ENCODE measurements at regions not wholly inside any gene's neighbourhood (a gene's known extent, or its start where the extent isn't known, plus 50 kb on each side); places are given as distances from the start of the nearest gene placed in this dataset.

DNA sequence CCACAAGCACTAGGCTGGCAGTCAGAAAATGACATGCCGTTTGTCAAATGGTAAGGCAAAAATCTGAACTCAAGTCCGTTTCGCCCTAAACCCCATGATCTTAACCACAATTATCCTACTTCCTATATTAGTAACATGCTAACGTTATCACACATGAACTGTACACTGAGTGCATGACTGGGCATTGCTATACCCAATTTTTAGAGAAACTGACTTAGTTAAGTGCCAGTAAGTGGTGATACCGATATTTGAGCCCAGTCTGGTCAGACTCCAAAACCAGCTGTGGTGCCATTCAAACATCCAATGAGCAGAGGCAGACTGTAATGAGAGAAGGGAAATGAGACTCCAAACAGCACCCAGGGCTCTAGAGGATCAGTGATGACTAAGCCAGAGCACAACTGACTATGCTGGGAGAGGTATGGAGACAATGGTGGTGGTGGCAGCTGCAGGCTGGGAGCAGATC lies 311.7 kb upstream of the PKDCC start:
- no peak for DNase-seq

DNA sequence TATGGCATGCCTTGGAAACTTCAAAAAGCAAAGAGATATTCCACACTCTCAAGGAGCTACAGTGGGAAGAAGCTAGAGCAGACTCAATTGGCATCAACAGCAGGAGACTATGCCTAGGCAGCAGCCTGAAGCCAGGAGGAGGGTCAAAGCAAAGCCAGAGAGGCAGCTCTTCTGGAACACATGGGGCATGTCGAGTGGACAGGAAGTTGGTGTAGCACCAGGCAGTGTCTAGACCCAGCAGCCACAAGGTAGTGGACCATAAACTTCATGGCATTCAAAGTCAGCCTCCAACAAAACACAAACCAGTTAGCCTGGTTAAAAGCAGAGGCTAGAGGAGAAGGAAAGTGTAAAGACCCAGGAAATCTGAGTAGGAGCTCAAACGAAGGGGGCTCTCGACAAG lies 311.2 kb upstream of the PKDCC start:
- DNase-seq, result no peak

DNA sequence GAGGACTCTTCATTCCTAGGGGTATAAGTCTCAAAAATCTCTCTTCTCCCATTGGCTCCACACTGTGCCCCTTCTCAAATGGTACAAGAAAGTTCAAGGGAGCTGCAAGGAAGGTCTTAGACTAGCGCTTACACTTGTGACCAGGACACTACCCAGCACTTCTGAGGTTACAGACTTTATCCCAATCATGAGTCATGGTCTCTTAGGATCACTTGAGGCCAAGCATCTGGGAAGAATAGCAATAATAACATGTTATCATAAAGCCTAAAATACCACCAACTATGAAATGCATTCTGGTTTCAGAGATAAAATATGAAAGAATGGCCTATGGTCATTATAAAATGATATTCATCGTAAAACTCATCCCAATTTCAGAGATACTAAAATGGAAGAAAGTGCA lies 309.9 kb upstream of the PKDCC start:
- DNase-seq, result no peak

DNA sequence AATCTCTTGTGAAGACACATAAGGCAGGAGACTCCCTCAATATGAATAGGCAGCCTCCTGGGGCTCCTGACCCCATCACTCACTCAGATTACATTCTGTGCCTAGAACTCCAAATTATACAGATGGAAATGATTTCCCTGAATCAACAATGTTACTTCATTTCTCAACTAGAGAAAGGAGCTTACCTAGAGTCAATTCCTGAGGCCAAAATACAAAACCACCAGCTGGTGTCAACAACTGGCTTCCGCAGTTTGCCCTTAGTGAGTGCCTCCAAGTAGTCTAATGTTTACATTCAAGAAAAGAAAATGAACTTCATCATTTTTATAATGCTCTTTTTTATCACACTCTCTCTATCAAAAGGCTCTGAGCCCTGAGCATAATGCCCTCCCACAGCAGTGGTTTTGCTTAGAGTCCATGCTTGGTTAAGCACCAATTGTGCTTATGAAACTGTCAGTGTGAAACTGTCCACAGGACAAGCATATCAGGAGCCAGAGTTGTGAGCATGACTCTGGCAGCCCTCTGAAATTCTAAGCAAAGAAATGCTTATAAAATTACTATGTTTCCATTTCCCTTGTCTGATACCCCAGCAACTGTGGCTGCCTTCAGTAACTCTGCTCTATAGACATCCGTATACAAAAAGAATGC lies 305.7 kb upstream of the PKDCC start:
- no peak for DNase-seq

DNA sequence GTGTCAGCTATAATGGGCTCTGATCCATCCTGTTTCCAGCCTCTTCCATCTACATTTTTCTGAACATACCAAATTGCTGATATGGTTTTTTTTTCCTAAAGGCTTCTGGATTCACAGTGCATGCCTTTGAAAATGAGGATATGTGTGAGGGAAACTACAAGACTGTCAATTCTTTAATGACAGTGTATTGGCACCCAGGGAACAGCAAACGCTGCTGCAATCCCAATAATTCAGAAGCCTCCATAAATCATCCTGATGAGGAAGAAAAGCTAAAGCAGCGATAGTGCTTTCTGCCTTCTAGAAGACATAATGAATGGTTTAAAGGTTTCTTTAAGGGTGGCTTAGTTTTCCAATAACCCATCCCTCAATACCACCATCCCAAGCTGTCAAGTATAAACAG lies 304.5 kb upstream of the PKDCC start:
- no peak for DNase-seq

DNA sequence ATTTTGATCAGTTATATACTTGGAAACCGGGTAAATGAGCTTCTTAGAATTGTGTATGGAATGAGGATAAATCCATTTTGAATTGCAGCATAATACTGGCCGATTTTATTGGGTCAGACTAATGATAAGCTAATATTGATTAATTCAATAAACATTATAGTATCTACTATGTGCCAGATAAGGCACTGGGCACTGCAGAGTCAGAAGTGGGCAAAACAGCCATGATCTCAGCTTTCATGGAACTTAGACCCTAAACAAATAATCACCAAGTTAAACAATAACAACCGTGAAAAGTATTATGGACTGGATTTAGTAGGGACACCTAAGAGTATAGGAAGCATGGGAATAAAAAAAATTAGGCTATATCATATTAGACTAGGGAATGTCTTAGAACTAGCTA lies 297.0 kb upstream of the PKDCC start:
- no peak for DNase-seq

DNA sequence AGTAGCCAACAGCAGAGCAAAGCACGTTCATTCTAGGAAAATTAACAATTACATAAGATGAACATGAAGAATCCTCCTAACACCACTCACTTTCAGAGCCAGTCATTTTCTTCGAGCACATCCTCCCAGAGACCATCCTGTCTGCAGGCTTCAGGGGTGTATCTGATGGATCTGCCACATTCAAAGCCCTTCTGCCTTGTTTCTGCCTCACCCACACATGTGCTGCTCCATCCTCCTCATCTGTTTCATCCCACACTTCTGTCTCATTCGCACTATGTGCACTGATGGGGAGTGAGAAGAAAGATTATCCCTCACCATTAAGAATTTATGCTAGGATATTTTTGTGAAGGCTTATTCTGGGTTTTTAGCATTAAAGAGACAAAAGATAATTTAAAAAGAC lies 287.9 kb upstream of the PKDCC start:
- no peak for DNase-seq

DNA sequence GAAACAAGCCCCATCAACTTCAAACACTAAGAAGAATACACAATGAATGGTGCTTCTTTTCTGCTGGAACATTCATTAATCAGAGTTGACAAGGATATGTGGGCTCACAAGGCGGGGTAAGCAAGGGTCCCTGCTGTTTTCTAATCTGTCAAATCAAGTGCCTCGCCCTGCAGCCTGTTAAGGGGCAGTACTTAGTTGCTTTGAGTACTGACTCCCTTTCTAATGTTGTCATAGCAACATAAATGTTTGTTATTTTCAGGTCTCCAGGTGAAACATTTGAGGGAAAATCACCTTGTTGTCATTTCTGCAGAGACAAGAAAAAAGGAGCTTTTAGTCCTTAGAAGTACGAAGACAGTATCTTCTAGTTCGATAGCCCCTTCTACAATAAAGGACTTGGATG lies 284.7 kb upstream of the PKDCC start:
- DNase-seq, result no peak

DNA sequence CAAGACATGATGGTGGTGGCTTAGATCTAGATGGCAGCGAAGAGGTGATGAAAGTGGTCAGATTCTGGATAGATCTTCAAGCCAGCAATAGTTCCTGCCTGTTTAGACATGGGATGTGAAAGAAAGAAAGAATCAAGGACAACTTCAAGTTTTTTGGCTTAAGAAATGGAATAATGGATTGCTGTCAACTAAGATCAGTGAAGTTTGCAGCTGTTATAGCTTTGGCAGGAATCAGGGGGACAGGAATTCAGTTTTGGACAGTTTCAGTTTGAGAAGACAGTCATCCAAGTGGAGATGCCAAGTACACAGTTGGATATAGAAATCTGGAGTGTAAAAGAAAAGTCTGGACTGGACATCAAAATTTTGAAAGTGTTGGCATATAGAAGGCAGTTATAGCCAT lies 283.7 kb upstream of the PKDCC start:
- DNase-seq, result no peak

DNA sequence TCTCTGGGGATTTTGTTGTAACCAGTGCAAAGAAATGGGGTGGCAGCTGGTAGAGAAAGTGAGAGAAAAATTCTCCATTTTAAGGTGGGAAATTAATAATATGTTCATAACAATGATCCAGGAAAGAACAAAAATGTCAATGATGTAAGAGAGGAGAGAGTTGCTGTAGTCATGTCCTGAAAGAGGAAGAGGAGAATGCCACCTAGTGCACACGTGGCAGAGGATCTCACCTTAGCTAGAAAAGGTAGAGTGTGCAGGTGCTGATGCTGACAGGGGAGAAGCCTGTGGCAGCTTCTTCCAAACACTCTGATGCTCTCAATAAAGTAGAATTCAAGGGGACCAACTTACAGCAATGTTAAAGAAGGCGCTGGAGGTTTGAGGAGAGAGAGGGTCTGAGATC lies 282.9 kb upstream of the PKDCC start:
- no peak for DNase-seq

DNA sequence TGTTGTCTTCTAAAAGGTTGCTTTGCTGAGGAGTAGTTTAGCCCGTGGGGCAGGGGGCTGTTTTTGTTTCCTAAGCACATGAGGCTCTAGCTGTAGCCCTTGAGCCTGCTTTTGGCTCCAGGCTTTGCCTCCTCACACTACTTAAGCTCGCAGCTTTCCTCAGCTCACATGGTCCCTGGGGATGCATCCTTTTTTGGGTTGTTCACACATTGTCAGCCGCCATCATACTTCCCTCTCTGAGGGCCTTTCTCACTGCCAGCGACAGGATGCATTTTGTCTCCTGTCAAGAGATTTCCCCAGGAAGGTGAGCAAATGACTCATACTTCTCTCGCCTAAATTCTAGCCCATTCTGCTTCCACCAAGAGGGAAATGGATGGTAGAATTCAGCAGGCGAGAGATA lies 279.5 kb upstream of the PKDCC start:
- DNase-seq, result no peak

DNA sequence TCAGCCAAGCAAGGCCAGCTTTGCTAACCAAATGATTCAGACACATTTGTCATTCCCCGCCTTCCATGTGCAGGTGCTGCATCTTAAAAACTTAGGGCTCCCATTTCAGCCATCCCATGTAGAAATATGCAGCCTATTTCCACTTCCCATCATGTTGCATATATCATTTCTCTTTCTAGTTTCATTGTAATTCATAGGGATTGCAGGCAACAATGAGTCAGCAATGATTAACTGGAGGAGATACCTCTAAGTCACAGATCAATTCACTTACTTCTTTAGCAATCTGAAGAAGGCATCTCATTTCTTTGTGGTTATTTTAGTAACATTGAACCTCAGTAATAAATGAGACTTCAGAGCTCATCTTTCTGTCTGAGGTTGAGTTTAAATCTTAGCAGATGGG lies 276.1 kb upstream of the PKDCC start:
- no peak for DNase-seq

DNA sequence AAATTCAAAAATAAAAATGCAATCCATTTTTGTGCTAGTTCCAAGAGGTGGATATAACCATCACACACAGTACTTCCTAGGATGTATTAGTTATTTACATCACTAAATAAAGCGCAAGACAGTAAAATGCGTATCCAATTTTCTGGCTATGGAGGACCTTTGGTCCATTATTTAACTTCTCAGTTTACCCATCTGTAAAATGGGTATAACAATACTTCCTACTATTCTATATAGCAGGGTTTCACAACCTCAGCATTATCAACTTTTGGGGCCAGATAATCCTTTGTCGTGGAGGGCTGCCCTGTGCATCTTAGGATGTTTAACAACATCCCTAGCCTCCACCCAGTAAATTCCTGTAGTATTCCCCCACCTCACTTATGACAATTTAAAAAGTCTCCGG lies 275.1 kb upstream of the PKDCC start:
- no peak for DNase-seq

DNA sequence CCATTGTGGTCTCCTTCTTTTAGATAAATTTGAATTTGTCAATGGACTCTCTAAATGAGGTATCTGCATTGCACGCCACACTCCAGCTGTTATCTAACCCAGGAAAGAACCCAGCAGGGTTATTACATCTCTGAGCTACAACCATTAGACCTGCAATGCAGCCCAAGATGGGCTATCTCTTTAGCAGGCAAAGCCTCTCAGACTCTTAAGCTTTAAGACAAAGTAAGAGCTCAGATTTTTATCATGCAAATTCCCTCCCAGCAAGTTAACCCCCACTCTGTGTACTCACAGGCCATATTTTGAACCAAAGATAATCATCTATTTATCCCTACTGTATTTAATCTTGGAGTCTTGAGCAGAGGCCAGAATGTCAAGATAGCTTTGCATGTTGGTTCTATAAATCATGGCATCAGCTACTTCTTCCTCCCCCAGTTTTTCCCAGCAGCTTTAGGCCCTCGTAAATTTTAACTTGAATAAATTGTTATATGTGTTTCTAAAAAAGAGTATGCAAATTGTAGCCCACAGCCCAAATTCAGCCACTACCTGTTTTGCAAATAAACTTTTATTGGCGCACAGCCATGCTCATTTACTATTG lies 273.7 kb upstream of the PKDCC start:
- no peak for DNase-seq

DNA sequence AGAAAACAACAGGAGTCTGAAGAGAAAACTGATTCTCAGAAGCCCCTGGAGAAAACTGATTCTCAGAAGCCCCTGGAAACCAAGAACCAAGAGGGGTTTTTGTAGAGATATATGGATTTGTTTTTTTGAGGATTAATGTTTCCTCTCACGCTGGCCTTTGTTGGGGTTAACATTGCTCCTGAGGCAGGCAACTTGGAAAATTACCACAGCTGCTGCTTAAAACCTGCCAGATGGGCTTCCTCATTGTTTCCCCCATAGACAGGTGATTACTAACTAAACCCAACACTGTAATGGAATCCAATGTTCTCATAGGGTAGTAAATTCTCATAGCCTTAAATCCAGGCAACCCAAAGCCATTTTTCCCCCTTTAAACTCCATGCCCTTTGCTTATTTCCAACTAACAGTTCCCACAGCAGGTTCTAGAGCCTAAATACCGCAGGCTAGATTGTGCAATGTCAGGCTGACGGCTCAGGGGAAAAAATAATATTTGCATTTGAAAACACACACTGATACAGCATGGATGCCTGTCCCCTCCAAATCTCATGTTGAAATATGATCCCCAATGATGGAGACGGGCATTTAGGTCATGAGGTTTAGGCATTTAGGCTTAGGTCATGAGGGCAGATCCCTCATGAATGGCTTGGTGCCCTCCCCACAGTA lies 272.3 kb upstream of the PKDCC start:
- no peak for DNase-seq

DNA sequence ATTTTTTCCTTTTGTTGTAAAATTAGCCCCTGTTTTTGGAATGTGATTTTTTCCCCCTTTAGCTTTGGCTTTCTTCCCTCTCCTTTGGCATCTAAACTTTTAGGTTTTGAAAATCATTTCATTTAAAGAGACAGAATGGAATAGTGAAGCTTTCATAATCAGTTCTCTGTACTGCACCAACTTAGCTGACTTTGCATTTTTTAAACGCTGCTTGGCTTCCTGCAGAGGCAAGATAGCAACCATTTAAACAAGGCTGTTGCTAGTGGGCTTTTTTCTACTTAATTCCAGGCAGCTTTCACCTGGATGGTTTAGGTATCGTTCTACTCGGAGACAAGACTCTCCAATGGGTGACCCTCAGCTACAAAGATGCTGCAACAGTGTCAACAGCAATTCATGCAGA lies 267.9 kb upstream of the PKDCC start:
- no peak for DNase-seq

DNA sequence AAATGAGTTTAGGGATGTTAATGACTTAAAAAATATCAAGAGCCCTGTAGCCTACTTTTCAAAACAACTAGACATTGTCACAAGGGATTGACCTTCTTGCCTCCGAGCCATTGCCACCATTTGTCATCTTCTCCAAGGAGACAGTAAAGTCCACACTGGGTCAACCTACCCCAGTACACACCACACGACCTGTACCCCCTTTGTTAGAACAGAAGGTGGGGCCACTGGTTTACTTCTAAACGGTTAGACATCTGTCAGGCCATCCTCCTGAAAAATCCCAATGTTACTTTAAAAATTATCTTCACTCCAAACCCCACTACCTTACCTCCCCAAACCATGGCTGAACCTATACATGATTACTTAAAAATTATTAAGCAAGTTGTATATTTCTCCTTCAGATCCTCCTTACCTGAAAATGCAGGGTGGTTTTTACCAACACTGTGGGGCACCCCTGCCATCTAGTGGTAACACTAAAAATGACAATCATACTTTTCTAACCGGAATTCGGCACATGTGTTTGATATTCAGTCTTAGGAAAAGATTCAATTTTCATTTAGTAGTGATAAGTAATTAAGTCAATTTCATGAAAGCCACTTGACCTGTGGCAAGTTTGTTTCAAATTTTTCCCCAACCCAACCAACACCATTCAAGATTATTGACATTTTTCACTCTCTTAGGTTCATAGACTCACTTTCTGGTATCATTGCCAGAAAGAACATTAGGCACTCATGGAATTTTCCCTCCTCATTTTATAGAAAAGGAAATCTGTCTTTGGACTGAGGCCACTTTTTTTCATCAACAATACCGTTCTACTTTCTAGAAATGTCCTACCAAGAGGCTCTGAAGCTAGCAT lies 265.3 kb upstream of the PKDCC start:
- peak; percentile 26 for DNase-seq

DNA sequence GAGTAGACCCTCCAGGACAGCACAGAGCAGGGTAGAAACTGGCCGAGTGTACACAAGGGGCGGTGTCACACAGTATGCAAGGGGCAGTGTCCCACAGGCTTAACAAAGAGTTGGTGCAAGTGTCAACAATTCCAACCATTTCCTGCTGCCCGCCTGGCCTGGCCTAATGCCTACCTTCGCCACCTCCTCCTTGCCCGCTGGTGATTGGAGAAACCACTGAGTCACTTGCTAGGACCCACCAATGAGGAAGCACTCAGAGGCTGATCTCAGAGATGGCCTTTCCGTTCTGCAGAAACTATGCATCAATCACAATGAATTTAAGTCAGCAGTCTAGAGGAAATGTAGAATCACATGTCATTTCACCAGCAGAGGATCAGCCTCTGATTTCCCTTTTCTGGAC lies 263.3 kb upstream of the PKDCC start:
- DNase-seq, result no peak

DNA sequence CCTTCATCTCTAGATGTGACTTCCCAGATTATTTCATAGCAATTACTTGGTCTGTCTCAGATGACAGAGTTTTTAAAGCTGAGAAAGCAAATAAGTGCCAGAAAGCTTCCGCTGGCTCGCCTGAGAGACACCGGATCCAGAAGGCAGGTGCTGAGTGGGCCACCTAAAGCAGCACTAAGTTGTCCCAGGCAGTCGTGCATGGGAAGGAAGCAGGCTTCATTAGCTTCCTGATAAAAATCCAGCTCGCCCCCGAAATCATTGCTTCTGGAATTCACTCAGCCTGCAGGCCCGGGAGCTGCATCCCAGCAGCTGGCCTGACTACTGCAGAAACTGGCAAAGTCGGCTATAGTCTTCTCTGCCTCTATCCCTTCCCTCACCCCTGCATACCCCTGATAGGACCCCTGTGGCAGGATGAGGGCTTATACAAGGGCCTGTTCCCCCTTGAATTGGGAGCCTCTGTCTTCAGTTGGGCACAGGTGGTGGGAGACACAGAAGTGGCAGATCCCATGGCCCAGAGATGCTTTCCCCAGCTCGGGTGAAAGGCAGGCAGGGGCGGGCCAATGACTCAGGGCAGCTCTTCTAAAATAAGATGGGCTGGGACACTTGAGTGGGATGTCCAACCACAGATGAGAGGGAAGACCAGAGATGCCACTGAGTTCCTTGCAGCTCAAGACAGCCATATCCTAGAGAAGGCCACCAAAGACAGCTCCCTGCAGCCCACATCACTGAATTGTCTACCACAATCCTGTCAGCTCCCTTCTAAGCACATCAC lies 262.4 kb upstream of the PKDCC start:
- DNase-seq, result no peak

DNA sequence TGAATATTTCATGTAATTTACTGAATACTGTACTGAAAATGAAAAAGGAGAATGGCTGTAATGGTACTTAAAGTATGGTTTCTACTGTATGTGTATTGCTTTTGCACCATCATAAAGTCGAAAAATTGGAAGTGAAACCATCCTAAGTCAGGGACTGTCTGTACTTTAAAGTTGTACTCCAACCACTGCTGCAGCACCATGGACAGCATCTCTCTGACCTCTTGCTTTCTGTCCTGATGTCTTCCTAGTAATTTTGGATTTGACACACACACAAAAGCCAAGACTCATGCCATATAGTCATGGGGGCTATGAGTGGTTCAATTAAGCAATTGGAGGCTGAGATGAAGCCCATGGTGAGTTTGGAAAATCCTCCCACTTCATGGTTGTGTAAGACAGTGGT lies 256.3 kb upstream of the PKDCC start:
- DNase-seq, result no peak

DNA sequence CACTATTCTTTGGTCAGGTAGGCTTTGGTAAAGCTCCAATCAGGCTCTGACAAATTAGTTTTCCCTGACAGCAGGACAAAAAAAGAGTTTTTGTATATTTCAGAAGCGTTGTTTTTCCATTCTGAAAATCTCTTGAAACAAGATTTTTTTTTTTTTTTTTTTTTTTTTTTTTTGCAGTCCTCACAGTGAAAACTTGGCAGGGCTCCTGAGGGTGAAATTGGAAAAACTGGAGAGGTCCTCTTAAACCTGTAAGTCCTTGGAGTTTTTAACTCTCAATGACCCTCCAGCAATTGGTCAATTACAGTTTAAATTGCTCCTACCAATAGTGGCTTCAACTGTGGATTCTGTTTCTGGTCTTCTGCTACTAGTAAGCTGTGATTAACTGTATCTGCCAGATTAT lies 244.5 kb upstream of the PKDCC start:
- peak; percentile 18 for DNase-seq

DNA sequence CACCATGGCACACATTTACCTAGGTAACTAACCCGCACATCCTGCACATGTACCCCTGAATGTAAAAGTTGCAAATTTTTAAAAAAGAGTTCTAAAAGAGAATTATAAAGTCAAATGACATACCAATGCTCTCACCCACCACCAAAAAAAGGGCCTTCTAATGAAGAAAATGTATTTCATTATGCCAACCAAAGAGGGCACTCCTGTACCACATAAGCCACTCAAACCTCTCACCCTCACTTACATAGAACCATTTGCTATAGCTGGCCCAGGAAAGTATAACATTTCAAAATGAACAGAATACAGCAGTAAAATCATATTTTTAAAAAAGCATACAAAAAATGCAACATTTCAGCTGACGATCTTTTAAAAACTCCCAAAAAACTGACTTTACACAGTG lies 241.5 kb upstream of the PKDCC start:
- no peak for DNase-seq

DNA sequence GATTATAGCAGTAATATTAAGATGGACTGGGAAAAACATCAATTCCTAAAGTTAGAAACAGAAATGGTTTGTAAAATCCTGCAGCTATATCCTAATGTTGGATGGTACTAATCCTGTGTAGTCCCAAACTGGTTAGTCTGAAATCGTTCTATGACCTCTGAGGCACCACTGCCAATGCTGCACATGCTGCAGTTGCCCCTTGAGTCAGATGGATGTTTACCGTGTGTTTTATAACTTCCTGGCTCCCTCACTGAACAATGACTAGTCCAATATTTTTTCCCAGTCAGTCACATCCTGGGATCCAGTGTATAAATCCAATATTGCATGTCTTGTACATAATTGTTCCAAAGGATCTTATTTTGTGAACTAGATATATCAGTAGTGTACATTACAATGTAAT lies 226.7 kb upstream of the PKDCC start:
- DNase-seq, result no peak
